ENCODE measurements at regions not wholly inside any gene's neighbourhood (a gene's known extent, or its start where the extent isn't known, plus 50 kb on each side); places are given as distances from the start of the nearest gene placed in this dataset.
"Not testable (repeated sequence)": the region's sequence is repeated elsewhere in the genome, so short reads cannot be mapped to it uniquely, and the experiment has no call there.

DNA sequence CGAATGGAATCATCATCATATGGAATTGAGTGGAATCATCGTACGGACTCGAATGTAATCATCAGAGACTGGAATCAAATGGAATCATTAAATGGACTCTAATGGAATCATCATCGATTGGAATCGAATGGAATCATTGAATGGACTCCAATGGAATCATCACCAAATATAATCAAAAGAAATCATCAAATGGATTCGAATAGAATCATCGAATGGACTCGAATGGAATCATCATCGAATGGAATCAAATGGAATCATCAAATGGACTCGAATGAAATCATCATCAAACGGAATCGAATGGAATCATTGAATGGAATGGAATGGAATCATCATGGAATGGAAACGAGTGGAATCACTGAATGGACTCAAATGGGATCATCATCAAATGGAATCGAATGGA, 233.5 kb downstream of the SHCBP1 start:
- not testable (repeated sequence) for DNase-seq (ENCODE audit: low spot score)

DNA sequence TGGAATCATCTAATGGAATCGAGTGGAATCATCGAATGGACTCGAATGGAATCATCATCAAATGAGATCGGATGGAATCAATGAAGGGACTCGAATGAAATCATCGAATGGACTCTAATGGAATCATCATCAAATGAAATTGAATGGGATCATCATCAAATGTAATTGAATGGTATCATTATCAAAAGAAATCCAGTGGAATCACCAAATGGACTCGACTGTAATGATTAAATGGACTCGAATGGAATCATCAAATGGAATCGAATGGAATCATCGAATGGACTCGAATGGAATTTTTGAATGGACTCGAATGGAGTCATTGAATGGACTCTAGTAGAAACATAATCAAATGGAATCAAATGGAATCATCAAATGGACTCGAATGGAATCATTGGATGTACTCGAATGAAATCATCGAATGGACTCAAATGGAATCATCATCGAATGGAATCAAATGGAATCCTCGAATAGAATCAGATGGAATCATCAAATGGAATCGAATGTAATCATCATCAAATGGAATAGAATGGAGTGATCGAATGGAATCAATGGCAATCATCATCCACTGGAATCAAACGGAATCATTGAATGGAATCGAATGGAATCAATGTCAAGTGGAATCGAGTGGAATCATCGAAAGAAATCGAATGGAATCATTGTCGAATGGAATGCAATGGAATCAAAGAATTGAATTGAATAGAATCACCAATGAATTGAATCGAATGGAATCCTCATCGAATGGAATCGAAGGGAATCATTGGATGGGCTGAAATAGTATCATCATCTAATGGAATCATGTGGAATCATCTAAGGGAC, 234.2 kb downstream of the SHCBP1 start:
- DNase-seq (ENCODE audit: low spot score), result not testable (repeated sequence)

DNA sequence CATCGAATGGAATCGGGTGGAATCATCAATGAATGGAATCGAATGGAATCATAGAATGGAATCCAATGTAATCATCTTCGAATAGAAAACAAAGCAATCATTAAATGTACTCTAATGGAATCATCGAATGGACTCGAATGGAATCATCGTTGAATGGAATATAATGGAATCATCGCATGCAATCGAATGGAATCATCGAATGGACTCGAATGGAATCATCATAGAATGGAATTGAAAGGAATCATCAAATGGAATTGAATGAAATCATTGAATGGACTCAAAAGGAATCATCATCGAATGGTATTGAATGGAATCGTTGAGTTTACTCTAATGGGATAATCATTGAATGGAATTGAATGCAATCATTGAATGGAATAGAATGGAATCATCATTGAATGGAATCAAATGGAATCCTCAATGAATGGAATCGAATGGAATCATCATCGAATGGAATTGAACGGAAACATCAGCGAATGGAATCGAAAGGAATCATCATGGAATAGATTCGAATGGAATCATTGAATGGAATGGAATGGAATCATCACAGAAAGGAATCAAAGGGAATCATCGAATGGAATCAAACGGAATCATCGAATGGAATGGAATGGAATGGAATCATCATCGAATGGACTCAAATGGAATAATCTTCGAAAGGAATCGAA, 234.9 kb downstream of the SHCBP1 start:
- not testable (repeated sequence) for DNase-seq (ENCODE audit: low spot score)

GRCh38 chr16:46384285-46385061, 236.7 kb downstream of the SHCBP1 start:
- not testable (repeated sequence) for DNase-seq (ENCODE audit: low spot score)

GRCh38 chr16:46383581-46383980, 237.6 kb downstream of the SHCBP1 start:
- not testable (repeated sequence) for DNase-seq (ENCODE audit: low spot score)

- DNase-seq (ENCODE audit: low spot score), result not testable (repeated sequence)
These were observed 238.2 kb downstream of the SHCBP1 start for GRCh38 chr16:46382791-46383541.

DNA sequence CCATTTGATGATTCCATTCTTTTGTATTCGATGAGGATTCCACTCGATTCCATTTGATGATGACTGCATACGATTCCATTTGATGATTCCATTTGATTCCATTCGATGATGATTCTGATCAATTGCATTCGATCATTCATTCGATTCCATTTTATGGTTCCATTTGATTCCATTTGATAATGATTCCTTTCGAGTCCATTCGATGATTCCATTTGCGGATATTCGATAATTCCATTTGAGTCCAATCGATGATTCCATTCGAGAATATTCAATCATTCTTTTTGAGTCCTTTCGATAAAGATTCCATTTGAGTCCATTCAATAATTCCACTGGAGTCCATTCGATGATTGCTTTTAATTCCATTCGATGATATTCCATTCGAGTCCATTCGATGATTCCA, 239.1 kb downstream of the SHCBP1 start:
- DNase-seq (ENCODE audit: low spot score), result not testable (repeated sequence)

GRCh38 chr16:46381344-46381743, 239.8 kb downstream of the SHCBP1 start:
- DNase-seq (ENCODE audit: low spot score), result not testable (repeated sequence)
